DOHH2 (cell line): ENCODE measurements at regions not wholly inside any gene's neighbourhood (a gene's known extent, or its start where the extent isn't known, plus 50 kb on each side); places are given as distances from the start of the nearest gene placed in this dataset.

ENCODE experiments used
- CTCF ChIP-seq: fragments of 200-600 bp; sonication (generic); IDR thresholded peaks from one replicate; pipeline ENCODE4 v1.5.1; 2014; ENCODE audit warnings: antibody characterized with exemption, mild to moderate bottlenecking, low read depth, low read length; ENCODE audit not compliant: poor library complexity, severe bottlenecking
- EZH2phosphoT487 ChIP-seq: fragments of 200-600 bp; sonication (generic); IDR thresholded peaks from 2 replicates; pipeline ENCODE4 v1.6.1; 2017; ENCODE audit warnings: borderline replicate concordance, mild to moderate bottlenecking, antibody characterized with exemption, low read length, moderate library complexity, mixed read lengths

GRCh38 chr7:23893176-23893941, 183.3 kb downstream of the STK31 start:
- TF ChIP-seq CTCF (no peak), EZH2phosphoT487 (no peak)
